Right lobe of liver (tissue), 6 donors: ENCODE measurements at regions not wholly inside any gene's neighbourhood (a gene's known extent, or its start where the extent isn't known, plus 50 kb on each side); places are given as distances from the start of the nearest gene placed in this dataset.
A peak's percentile ranks its signal among the peaks of the same experiment; 100 is the strongest.

Experiments
- ATAC-seq, 4 donors: fragments of 200-7000 bp; cut with Tn5 transposase; one replicate each; pipeline ENCODE4 v1.9.1; 2020; ENCODE audit warnings: mild to moderate bottlenecking in 4 of 4, moderate library complexity in 4 of 4
- DNase-seq, 3 donors: peaks; one replicate each; pipeline ENCODE4 v3.0.0-alpha.2; 2020
- H3K27ac ChIP-seq, 3 donors: fragments of 200-600 bp; one replicate each; pipeline ENCODE4 v1.8.0; 2022
- H3K27me3 ChIP-seq, 2 donors: fragments of 200-600 bp; one replicate each; pipeline ENCODE4 v1.8.0; 2022
- H3K36me3 ChIP-seq, 4 donors: fragments of 200-600 bp; sonication (generic) in 1 of 4; one replicate each; pipeline versions ENCODE4 v1.5.1 to v1.8.0; 2017 to 2022; ENCODE audit warnings: control low read depth in 1 of 4
- H3K4me1 ChIP-seq, 4 donors: fragments of 200-600 bp; sonication (generic) in 1 of 4; one replicate each; pipeline versions ENCODE4 v1.5.1 to v1.8.0; 2017 to 2022; ENCODE audit warnings: control low read depth in 1 of 4
- H3K4me3 ChIP-seq, 3 donors: fragments of 200-600 bp; one replicate each; pipeline ENCODE4 v1.8.0; 2022
- H3K9me3 ChIP-seq, 4 donors: fragments of 200-600 bp; sonication (generic) in 1 of 4; one replicate each; pipeline versions ENCODE4 v1.5.1 to v1.8.0; 2017 to 2022; ENCODE audit warnings: control low read depth in 1 of 4
- CTCF ChIP-seq, 4 donors: fragments of 200-600 bp in 3 of 4; fragments of 450-650 bp in 1 of 4; IDR thresholded peaks; one replicate each; pipeline versions ENCODE4 v1.5.1 to v1.8.0; 2016 to 2022; ENCODE audit warnings: antibody characterized with exemption in 4 of 4, mild to moderate bottlenecking in 2 of 4
- POLR2A ChIP-seq: fragments of 450-650 bp; IDR thresholded peaks from one replicate; pipeline ENCODE4 v1.6.1; 2017; ENCODE audit warnings: antibody characterized with exemption, mild to moderate bottlenecking
- WGBS: methylation state at CpG from one replicate; pipeline ENCODE4 v1.1.6; 2018; ENCODE audit warnings: low coverage, low lambda C conversion rate; ENCODE audit not compliant: insufficient coverage; ENCODE audit errors: missing lambda C conversion rate; 5-methylcytosine and 5-hydroxymethylcytosine counted together
- intact Hi-C, 2 donors: fragments of 100-400 bp; cut with DNase I; formaldehyde crosslinking; loops; one replicate each; pipeline versions ENCODE4 v1.11.2 to v1.14.1; 2022
- donor health status: DM: no; HTN: yes; CAD: no.
- donor health status: DM: no; HTN: no; CAD: no.
- donor health status: DM: no; HTN: no; CAD: no.
- donor health status: DM: no; HTN: yes; CAD: no.
- donor health status: DM: no; HTN: yes; CAD: no.

GRCh38 chr11:96523656-96524055 lies 133.8 kb downstream of the JRKL start:
- TF ChIP-seq CTCF (IDR thresholded peaks at IDR 0.05) (no peak), POLR2A (no peak)
- H3K27ac ChIP-seq, result no peak overlapping the region
- H3K4me3 ChIP-seq, result no peak overlapping the region
- no peaks in the 10 kb centered on the region for H3K27me3 ChIP-seq
- no peaks in the 10 kb centered on the region for H3K36me3 ChIP-seq
- ATAC-seq (no peak), DNase-seq (no peak)
- WGBS, result 38% methylated on average over 2 of the region's 2 CpGs
- H3K4me1 ChIP-seq, result no peaks in the 10 kb centered on the region
- intact Hi-C loops, result no loop called here
- no peaks in the 10 kb centered on the region for H3K9me3 ChIP-seq

GRCh38 chr11:96524475-96524874 lies 134.7 kb downstream of the JRKL start:
- H3K27me3 ChIP-seq, result no peaks in the 10 kb centered on the region
- DNase-seq (no peak), ATAC-seq (no peak)
- TF ChIP-seq CTCF (IDR thresholded peaks at IDR 0.05) (peak in 2 of 4 donors; percentile 5 to 12), POLR2A (no peak)
- no peaks in the 10 kb centered on the region for H3K4me1 ChIP-seq
- no peaks in the 10 kb centered on the region for H3K36me3 ChIP-seq
- intact Hi-C loops, result no loop called here
- H3K27ac ChIP-seq, result no peak overlapping the region
- H3K9me3 ChIP-seq, result no peaks in the 10 kb centered on the region
- no peak overlapping the region for H3K4me3 ChIP-seq
- WGBS, result 42% methylated on average over 1 of the region's 1 CpG

DNA sequence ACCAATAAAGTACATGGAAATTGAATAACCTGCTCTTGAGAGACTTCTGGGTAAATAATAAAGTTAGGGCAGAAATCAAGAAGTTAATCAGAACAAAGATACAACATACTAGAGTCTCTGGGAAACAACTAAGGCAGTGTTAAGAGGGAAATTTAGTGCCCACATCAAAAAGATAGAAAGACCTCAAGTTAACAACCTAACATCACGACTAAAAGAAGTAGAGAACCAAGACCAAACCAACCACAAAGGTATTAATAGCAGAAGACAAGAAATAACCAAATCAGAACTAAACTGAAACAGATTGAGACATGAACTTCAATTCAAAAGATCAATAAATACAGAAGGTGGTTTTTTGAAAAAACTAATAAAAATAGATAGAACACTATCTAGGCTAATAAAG lies 140.7 kb downstream of the JRKL start:
- Histone ChIP-seq H3K4me1 (no peaks in the 10 kb centered on the region), H3K36me3 (no peaks in the 10 kb centered on the region), H3K27ac (no peak overlapping the region), H3K9me3 (no peaks in the 10 kb centered on the region), H3K4me3 (no peak overlapping the region), H3K27me3 (no peaks in the 10 kb centered on the region)
- no peak for ATAC-seq
- intact Hi-C loops, result no loop called here
- no peak for DNase-seq
- no peak for TF ChIP-seq POLR2A
- TF ChIP-seq CTCF (IDR thresholded peaks at IDR 0.05), result no peak
- WGBS, result 9% methylated on average over 1 of the region's 1 CpG

GRCh38 chr11:96538104-96538503 lies 148.3 kb downstream of the JRKL start:
- no peaks in the 10 kb centered on the region for H3K27me3 ChIP-seq
- TF ChIP-seq POLR2A (no peak), CTCF (IDR thresholded peaks at IDR 0.05) (no peak)
- H3K27ac ChIP-seq, result no peak overlapping the region
- intact Hi-C loops, result no loop called here
- ATAC-seq, result no peak
- WGBS, result 45% methylated on average over 4 of the region's 4 CpGs
- H3K4me3 ChIP-seq, result no peak overlapping the region
- no peaks in the 10 kb centered on the region for H3K9me3 ChIP-seq
- no peaks in the 10 kb centered on the region for H3K4me1 ChIP-seq
- DNase-seq, result no peak
- H3K36me3 ChIP-seq, result no peaks in the 10 kb centered on the region

GRCh38 chr11:96538622-96539021 lies 148.8 kb downstream of the JRKL start:
- intact Hi-C loops, result no loop called here
- TF ChIP-seq CTCF (IDR thresholded peaks at IDR 0.05), result no peak
- no peak for TF ChIP-seq POLR2A
- ATAC-seq (no peak), DNase-seq (no peak)
- Histone ChIP-seq H3K4me1 (no peaks in the 10 kb centered on the region), H3K9me3 (no peaks in the 10 kb centered on the region), H3K4me3 (no peak overlapping the region), H3K36me3 (no peaks in the 10 kb centered on the region), H3K27me3 (no peaks in the 10 kb centered on the region), H3K27ac (no peak overlapping the region)
